ENCODE measurements at regions not wholly inside any gene's neighbourhood (a gene's known extent, or its start where the extent isn't known, plus 50 kb on each side); places are given as distances from the start of the nearest gene placed in this dataset.

DNA sequence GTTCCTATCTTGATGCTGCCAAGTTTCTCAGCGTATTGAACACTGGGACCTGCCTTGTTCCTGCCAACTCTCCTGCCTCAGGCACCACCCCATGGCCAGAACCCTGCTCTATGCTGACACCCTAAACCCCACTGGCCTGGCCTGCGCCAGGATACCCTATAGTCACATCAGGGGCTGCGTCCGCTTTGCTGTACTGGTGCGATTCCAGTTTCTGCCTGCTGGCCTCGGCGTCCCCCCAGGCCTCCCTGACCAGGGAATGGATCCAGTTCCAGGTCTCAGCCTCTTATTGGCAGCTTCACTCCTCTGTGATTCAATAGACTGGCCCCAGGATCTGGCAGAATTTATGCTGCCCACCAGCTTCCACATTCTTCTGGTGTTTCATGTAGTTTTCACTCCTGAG lies 55.0 kb downstream of the GPR6 start:
- TF ChIP-seq, protein P1, sequence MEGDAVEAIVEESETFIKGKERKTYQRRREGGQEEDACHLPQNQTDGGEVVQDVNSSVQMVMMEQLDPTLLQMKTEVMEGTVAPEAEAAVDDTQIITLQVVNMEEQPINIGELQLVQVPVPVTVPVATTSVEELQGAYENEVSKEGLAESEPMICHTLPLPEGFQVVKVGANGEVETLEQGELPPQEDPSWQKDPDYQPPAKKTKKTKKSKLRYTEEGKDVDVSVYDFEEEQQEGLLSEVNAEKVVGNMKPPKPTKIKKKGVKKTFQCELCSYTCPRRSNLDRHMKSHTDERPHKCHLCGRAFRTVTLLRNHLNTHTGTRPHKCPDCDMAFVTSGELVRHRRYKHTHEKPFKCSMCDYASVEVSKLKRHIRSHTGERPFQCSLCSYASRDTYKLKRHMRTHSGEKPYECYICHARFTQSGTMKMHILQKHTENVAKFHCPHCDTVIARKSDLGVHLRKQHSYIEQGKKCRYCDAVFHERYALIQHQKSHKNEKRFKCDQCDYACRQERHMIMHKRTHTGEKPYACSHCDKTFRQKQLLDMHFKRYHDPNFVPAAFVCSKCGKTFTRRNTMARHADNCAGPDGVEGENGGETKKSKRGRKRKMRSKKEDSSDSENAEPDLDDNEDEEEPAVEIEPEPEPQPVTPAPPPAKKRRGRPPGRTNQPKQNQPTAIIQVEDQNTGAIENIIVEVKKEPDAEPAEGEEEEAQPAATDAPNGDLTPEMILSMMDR (conservative IDR thresholded peaks at IDR 0.05), result no peak
- no peak for TF ChIP-seq ZFX (IDR thresholded peaks at IDR 0.05)

DNA sequence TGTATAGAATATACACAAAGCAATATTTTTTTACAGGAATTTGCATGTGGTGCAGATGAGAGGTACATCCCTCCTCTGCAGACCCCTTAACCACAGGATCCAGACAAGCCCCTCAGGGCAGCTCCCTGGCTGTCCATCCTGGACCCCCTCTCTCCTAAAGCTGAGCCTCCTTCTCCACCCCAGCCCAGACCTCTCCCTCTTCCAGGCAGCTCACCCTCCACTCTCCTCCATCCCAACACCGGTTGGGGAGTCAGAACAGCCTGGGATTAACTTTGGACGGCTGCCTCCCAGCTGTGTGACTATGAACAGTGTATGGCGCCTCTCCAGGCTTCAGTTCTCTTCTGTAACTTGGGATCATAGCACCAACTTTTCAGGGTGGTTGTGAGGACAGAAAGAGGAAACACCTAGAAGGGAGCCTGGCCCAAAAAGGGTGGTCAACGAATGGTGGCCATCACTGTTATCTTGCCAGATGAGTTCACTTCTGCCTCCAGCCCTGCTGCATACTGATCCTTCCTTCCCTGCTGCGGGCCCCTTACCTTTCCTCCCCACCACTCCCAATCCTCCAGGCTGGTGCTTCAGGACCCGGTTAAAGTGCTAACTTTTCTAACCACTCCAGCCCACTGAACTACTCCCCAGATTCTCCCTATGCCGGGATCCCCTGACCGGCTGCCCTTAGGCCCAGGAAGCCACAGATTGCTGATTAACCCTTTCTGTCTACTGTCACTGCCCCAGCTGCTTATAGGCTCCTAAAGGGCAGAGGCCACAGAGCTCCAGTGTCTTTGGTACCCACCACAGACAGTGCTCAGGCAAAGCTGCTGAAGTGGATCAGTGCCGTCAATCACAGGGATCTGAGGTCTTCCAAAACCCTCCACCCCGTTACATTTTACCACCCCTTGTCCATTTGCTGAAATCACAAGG lies 55.9 kb downstream of the GPR6 start:
- TF ChIP-seq, protein P1 (conservative IDR thresholded peaks at IDR 0.05), result no peak
- no peak for TF ChIP-seq ZFX (IDR thresholded peaks at IDR 0.05)
- H3K27ac ChIP-seq, result no peak overlapping the region

More for the DNA sequence above, 55.0 kb downstream of the GPR6 start:
- H3K27ac ChIP-seq, result no peak overlapping the region

- TF ChIP-seq, protein P1 (conservative IDR thresholded peaks at IDR 0.05), result no peak
- TF ChIP-seq ZFX (IDR thresholded peaks at IDR 0.05), result no peak
These were observed 56.5 kb downstream of the GPR6 start for GRCh38 chr6:110034667-110035036.

GRCh38 chr6:110035321-110035720 lies 57.2 kb downstream of the GPR6 start:
- TF ChIP-seq, protein P1 (conservative IDR thresholded peaks at IDR 0.05), result no peak
- TF ChIP-seq ZFX (IDR thresholded peaks at IDR 0.05), result no peak
- H3K27ac ChIP-seq, result no peak overlapping the region

More at GRCh38 chr6:110034667-110035036, 56.5 kb downstream of the GPR6 start:
- no peak overlapping the region for H3K27ac ChIP-seq

DNA sequence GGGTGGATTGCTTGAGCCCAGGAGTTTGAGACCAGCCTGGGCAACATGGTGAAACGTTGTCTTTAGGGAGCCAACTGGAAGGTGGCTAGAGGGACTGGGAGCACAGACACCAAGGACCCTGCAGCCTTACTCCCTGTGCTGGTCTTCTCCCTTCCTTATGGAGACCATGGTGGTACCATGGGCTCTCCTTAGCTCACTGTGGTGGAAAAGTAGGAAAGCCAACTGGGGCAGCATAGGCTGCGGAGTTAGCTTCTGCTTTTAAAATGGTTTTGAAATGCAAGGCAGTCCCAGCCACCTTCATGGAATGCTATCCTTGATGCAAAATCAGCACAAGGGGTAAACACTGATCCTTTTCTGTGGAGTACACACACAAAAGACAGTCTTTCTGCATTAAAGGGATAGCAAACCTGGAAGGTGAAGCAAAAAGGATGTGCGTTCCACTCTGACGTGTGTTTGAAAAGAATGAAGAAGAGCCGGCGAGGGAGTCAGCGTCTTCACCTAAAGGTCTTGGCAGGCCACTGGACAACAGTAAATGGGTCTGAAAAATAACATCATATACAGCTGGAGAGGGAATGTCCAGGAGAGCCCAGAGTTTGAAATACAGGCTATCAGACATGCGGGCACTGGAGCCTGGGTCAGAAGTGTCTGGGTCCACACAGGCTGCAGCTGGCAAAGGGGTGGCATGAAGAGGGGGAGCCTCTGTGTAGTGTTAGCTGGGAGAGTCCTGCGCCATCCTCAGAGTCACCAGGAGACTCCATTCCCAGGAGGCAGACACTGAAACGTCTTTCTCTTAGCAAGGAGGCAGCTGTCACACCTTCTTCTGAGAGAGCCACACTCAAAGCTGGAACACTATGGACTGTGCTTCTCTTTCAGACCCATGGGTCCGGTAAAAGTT lies 58.5 kb downstream of the GPR6 start:
- H3K27ac ChIP-seq, result no peak overlapping the region
- TF ChIP-seq ZFX (IDR thresholded peaks at IDR 0.05), result no peak
- TF ChIP-seq, protein P1 (conservative IDR thresholded peaks at IDR 0.05), result no peak

DNA sequence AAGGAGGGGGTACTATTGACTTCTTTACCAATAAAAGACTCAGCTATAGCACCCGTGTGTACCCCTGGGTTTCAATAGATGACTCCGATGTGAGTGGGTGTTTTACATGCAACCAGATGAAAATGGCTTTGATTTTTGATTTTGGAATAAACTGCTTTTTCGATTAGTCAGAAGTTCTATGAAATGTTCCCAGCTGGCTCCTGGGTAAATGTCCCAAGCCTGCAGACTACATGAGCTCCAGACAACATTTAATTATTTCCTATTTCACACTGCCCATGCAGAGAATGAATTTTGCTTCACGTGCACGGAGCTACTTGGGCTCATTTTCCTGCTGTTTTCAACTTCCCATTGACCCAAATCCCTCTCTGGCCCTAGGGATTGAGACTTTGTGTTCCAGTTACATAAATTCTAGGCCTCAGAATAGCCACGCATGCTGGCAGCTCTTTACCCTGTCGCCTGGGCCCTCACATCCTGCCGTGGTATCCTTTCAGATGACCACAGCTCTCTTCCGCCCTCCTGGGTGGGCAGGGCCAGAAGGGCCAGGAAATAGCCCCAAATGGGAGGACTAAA lies 59.7 kb downstream of the GPR6 start:
- no peak overlapping the region for H3K27ac ChIP-seq
- TF ChIP-seq ZFX (IDR thresholded peaks at IDR 0.05), result no peak
- TF ChIP-seq, protein P1 (conservative IDR thresholded peaks at IDR 0.05), result no peak
